Jurkat, Clone E6-1 (cell line): ENCODE measurements at regions not wholly inside any gene's neighbourhood (a gene's known extent, or its start where the extent isn't known, plus 50 kb on each side); places are given as distances from the start of the nearest gene placed in this dataset.
"Not testable (repeated sequence)": the region's sequence is repeated elsewhere in the genome, so short reads cannot be mapped to it uniquely, and the experiment has no call there.

Source experiments
- DNase-seq: peaks from one replicate; pipeline ENCODE4 v3.0.0-alpha.2; 2011; ENCODE audit warnings: low read depth, low spot score
- H3K4me3 ChIP-seq: 2 replicates; pipeline ENCODE4 v1.5.1; 2011; ENCODE audit warnings: mild to moderate bottlenecking, low read length, control low read depth, moderate library complexity

GRCh38 chr2:167365216-167365615 is 476.9 kb downstream of the XIRP2 start:
- H3K4me3 ChIP-seq: no peak overlapping the region
- no peak for DNase-seq

GRCh38 chr2:167361426-167361825 is 473.1 kb downstream of the XIRP2 start:
- no peak for DNase-seq
- H3K4me3 ChIP-seq: no peak overlapping the region

GRCh38 chr2:167355821-167356220 is 467.5 kb downstream of the XIRP2 start:
- no peak for DNase-seq
- no peak overlapping the region for H3K4me3 ChIP-seq

GRCh38 chr2:167353605-167354280 is 465.5 kb downstream of the XIRP2 start:
- DNase-seq: no peak

GRCh38 chr2:167345559-167345958 is 457.3 kb downstream of the XIRP2 start:
- H3K4me3 ChIP-seq: no peak overlapping the region
- DNase-seq: no peak

More at GRCh38 chr2:167353605-167354280, 465.5 kb downstream of the XIRP2 start:
- no peak overlapping the region for H3K4me3 ChIP-seq

- DNase-seq: peak; percentile 20
Measured at GRCh38 chr2:167342769-167343168, 454.5 kb downstream of the XIRP2 start.

GRCh38 chr2:167340322-167340721 is 452.0 kb downstream of the XIRP2 start:
- H3K4me3 ChIP-seq: no peak overlapping the region
- no peak for DNase-seq

More at GRCh38 chr2:167342769-167343168, 454.5 kb downstream of the XIRP2 start:
- H3K4me3 ChIP-seq: no peak overlapping the region

GRCh38 chr2:167336213-167336612 is 447.9 kb downstream of the XIRP2 start:
- DNase-seq: no peak
- no peak overlapping the region for H3K4me3 ChIP-seq

GRCh38 chr2:167335541-167335992 is 447.3 kb downstream of the XIRP2 start:
- DNase-seq: no peak
- no peak overlapping the region for H3K4me3 ChIP-seq

- no peak for DNase-seq
- no peak overlapping the region for H3K4me3 ChIP-seq
Measured at GRCh38 chr2:167334146-167334742, 446.0 kb downstream of the XIRP2 start.

GRCh38 chr2:167333245-167333644 is 445.0 kb downstream of the XIRP2 start:
- no peak overlapping the region for H3K4me3 ChIP-seq
- no peak for DNase-seq

GRCh38 chr2:167332358-167332757 is 444.1 kb downstream of the XIRP2 start:
- H3K4me3 ChIP-seq: no peak overlapping the region
- DNase-seq: no peak

GRCh38 chr2:167331636-167332232 is 443.5 kb downstream of the XIRP2 start:
- peak; percentile 21 for DNase-seq
- H3K4me3 ChIP-seq: no peak overlapping the region

- not testable (repeated sequence) for DNase-seq, H3K4me3 ChIP-seq
Measured at GRCh38 chr2:167328808-167329207, 440.5 kb downstream of the XIRP2 start.

- H3K4me3 ChIP-seq: no peak overlapping the region
- DNase-seq: no peak
Measured at GRCh38 chr2:167322795-167323194, 434.5 kb downstream of the XIRP2 start.

GRCh38 chr2:167318581-167318980 is 430.3 kb downstream of the XIRP2 start:
- no peak for DNase-seq
- H3K4me3 ChIP-seq: no peak overlapping the region

GRCh38 chr2:167310442-167310841 is 422.2 kb downstream of the XIRP2 start:
- DNase-seq: no peak
- H3K4me3 ChIP-seq: no peak overlapping the region
